Tibial nerve (tissue), 4 donors: ENCODE measurements at regions not wholly inside any gene's neighbourhood (a gene's known extent, or its start where the extent isn't known, plus 50 kb on each side); places are given as distances from the start of the nearest gene placed in this dataset.

Experiments used
- CTCF ChIP-seq, 5 experiments: fragments of 200-600 bp in 3 of 5; fragments of 450-650 bp in 2 of 5; sonication (generic) in 3 of 5; IDR thresholded peaks; one replicate each; pipeline ENCODE4 v1.5.1; 2016 to 2019; ENCODE audit warnings: antibody characterized with exemption in 5 of 5, mild to moderate bottlenecking in 3 of 5, moderate library complexity in 2 of 5
- EP300 ChIP-seq, 2 donors: sonication (generic); formaldehyde crosslinking; IDR thresholded peaks; one replicate each; pipeline ENCODE4 v1.6.1; 2017; ENCODE audit warnings: antibody characterized with exemption in 2 of 2, mild to moderate bottlenecking in 1 of 2

- TF ChIP-seq EP300 (IDR thresholded peaks at IDR 0.05) (no peak), CTCF (IDR thresholded peaks at IDR 0.05) (no peak)
These were observed 271.7 kb upstream of the TOPAZ1 start for GRCh38 chr3:43969944-43970343.
